ENCODE measurements at regions not wholly inside any gene's neighbourhood (a gene's known extent, or its start where the extent isn't known, plus 50 kb on each side); places are given as distances from the start of the nearest gene placed in this dataset.
A peak's percentile ranks its signal among the peaks of the same experiment; 100 is the strongest.

DNA sequence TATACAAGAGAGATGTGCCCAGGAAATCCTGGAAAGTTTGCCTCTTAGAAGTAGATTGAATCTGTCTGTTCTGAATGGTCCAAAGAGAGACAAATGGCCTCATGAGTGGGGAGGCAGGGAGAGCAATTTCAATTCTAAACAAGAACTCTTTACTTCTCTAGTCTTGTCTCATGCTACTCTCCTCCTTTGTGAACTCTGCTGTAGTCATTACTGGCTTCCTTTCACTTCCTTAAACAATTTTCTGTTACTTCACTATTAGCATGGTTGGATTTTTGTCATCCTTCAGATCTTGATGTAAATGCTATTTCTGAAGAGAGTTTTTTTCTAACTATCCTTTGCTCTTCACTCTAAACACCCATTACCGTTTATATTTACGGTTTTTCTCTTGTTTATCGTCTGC, 54.0 kb upstream of the GRIN3A start:
- TF ChIP-seq EZH2 (IDR thresholded peaks at IDR 0.05; ENCODE audit: borderline replicate concordance, low read depth, low read length, poor library complexity, severe bottlenecking): no peak
- TF ChIP-seq, protein P1, sequence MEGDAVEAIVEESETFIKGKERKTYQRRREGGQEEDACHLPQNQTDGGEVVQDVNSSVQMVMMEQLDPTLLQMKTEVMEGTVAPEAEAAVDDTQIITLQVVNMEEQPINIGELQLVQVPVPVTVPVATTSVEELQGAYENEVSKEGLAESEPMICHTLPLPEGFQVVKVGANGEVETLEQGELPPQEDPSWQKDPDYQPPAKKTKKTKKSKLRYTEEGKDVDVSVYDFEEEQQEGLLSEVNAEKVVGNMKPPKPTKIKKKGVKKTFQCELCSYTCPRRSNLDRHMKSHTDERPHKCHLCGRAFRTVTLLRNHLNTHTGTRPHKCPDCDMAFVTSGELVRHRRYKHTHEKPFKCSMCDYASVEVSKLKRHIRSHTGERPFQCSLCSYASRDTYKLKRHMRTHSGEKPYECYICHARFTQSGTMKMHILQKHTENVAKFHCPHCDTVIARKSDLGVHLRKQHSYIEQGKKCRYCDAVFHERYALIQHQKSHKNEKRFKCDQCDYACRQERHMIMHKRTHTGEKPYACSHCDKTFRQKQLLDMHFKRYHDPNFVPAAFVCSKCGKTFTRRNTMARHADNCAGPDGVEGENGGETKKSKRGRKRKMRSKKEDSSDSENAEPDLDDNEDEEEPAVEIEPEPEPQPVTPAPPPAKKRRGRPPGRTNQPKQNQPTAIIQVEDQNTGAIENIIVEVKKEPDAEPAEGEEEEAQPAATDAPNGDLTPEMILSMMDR (conservative IDR thresholded peaks at IDR 0.05; ENCODE audit: low read depth, low read length): no peak
- Histone ChIP-seq H3K4me3 (ENCODE audit: low read depth, low read length, poor library complexity, severe bottlenecking) (no peak overlapping the region), H3K27ac (ENCODE audit: low read depth, low read length, poor library complexity, severe bottlenecking) (no peak overlapping the region), H3K36me3 (ENCODE audit: insufficient read depth, low read length, poor library complexity, severe bottlenecking) (no peaks in the 10 kb centered on the region), H3K27me3 (replicated peaks; ENCODE audit: insufficient read depth, low read depth, low read length, poor library complexity) (no peaks in the 10 kb centered on the region), H3K9me3 (ENCODE audit: low read depth, low read length, poor library complexity, severe bottlenecking) (no peaks in the 10 kb centered on the region), H3K4me1 (ENCODE audit: insufficient read depth, low read length, poor library complexity, severe bottlenecking) (no peaks in the 10 kb centered on the region)
- ChIA-PET CTCF (no interaction called here), POLR2A (ENCODE audit: low non-redundant PET) (no interaction called here)
- no peak for DNase-seq (ENCODE audit: low spot score)
- BruUV-seq (replicated peaks): no TSS peak
- intact Hi-C loops (cut with micrococcal nuclease; ENCODE audit: unreplicated experiment): no loop called here

DNA sequence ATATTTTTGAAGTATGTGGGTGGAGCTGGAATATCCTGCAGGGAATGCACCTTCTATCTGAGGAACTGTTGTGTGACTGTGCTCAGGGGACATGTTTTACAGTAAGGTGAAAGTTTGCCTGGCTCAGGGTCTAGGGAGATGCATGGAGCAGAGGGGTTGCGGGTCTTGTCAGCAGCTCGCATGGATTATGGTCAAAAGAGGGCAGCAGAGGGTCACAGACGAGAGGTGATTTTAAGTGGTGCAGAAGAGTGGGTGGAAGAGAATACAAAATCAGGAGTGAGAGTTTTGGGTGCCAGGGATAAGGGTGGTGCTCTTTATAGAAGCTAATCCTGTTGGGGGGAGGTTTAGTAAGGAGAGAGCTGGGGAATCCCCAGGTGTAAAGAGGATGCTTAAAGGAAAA, 53.5 kb upstream of the GRIN3A start:
- DNase-seq (ENCODE audit: low spot score): peak; percentile 46
- Histone ChIP-seq H3K4me1 (ENCODE audit: insufficient read depth, low read length, poor library complexity, severe bottlenecking) (no peaks in the 10 kb centered on the region), H3K9me3 (ENCODE audit: low read depth, low read length, poor library complexity, severe bottlenecking) (no peaks in the 10 kb centered on the region), H3K27me3 (replicated peaks; ENCODE audit: insufficient read depth, low read depth, low read length, poor library complexity) (no peaks in the 10 kb centered on the region), H3K27ac (ENCODE audit: low read depth, low read length, poor library complexity, severe bottlenecking) (no peak overlapping the region), H3K36me3 (ENCODE audit: insufficient read depth, low read length, poor library complexity, severe bottlenecking) (no peaks in the 10 kb centered on the region), H3K4me3 (ENCODE audit: low read depth, low read length, poor library complexity, severe bottlenecking) (no peak overlapping the region)
- TF ChIP-seq, protein P1 (conservative IDR thresholded peaks at IDR 0.05; ENCODE audit: low read depth, low read length): peak; percentile 55
- no peak for TF ChIP-seq EZH2 (IDR thresholded peaks at IDR 0.05; ENCODE audit: borderline replicate concordance, low read depth, low read length, poor library complexity, severe bottlenecking)
- ChIA-PET POLR2A (ENCODE audit: low non-redundant PET) (no interaction called here), CTCF (no interaction called here)
- intact Hi-C loops (cut with micrococcal nuclease; ENCODE audit: unreplicated experiment): no loop called here
- no TSS peak for BruUV-seq (replicated peaks)

DNA sequence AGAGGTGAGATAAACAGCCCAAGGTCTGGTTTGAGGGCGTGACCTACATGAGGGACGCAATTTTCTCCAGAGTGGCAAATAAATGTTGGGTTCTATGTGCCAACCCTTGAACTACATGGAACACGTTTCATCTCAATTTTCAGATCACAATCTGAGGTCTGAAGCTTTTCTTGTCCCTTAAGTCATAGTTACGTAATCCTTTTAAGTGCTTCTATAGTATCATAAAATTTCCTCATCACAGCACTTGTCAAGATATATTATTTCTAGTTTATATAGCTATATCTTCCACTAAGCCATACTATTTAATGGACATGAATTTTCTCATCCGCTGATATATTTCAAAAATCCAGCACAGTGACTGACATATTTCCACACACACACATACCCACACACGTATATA, 53.1 kb upstream of the GRIN3A start:
- Histone ChIP-seq H3K27me3 (replicated peaks; ENCODE audit: insufficient read depth, low read depth, low read length, poor library complexity) (no peaks in the 10 kb centered on the region), H3K4me3 (ENCODE audit: low read depth, low read length, poor library complexity, severe bottlenecking) (no peak overlapping the region), H3K36me3 (ENCODE audit: insufficient read depth, low read length, poor library complexity, severe bottlenecking) (no peaks in the 10 kb centered on the region), H3K4me1 (ENCODE audit: insufficient read depth, low read length, poor library complexity, severe bottlenecking) (no peaks in the 10 kb centered on the region), H3K27ac (ENCODE audit: low read depth, low read length, poor library complexity, severe bottlenecking) (no peak overlapping the region), H3K9me3 (ENCODE audit: low read depth, low read length, poor library complexity, severe bottlenecking) (no peaks in the 10 kb centered on the region)
- intact Hi-C loops (cut with micrococcal nuclease; ENCODE audit: unreplicated experiment): no loop called here
- ChIA-PET CTCF (no interaction called here), POLR2A (ENCODE audit: low non-redundant PET) (no interaction called here)
- no TSS peak for BruUV-seq (replicated peaks)
- no peak for DNase-seq (ENCODE audit: low spot score)
- TF ChIP-seq EZH2 (IDR thresholded peaks at IDR 0.05; ENCODE audit: borderline replicate concordance, low read depth, low read length, poor library complexity, severe bottlenecking): no peak
